Prostate gland (tissue), 2 donors: ENCODE measurements at regions not wholly inside any gene's neighbourhood (a gene's known extent, or its start where the extent isn't known, plus 50 kb on each side); places are given as distances from the start of the nearest gene placed in this dataset.

Source experiments
- POLR2A ChIP-seq: fragments of 450-650 bp; IDR thresholded peaks from one replicate; pipeline ENCODE4 v1.6.1; 2016; ENCODE audit warnings: antibody characterized with exemption, mild to moderate bottlenecking
- TF ChIP-seq, protein P1 (sequence below), 4 experiments: fragments of 200-600 bp in 2 of 4; fragments of 450-650 bp in 2 of 4; sonication (generic) in 2 of 4; IDR thresholded peaks; 1 replicate in 3 of 4; 2 replicates in 1 of 4; pipeline ENCODE4 v1.5.1; 2016 to 2019; ENCODE audit warnings: antibody characterized with exemption in 4 of 4, mild to moderate bottlenecking in 2 of 4, moderate library complexity in 2 of 4

DNA sequence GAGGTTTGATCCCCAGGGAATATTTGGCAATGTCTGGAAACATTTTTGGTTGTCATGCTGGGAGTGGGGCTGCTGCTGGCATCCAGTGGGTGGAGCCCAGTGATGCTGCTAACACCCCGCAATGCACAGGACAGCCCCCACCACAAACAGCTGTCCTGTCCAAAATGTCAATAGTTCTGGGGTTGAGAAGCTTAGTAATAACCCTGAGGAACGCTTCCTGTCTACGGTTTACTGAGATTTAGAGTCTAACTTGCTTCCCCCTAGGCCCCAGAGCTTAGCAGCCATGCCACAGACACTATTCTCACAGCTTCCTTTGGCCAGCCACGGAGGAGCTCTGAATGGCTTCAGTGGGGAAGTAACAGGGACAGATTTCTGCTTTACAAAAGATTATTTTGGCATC, 66.5 kb downstream of the MSX2 start:
- TF ChIP-seq, protein P1, sequence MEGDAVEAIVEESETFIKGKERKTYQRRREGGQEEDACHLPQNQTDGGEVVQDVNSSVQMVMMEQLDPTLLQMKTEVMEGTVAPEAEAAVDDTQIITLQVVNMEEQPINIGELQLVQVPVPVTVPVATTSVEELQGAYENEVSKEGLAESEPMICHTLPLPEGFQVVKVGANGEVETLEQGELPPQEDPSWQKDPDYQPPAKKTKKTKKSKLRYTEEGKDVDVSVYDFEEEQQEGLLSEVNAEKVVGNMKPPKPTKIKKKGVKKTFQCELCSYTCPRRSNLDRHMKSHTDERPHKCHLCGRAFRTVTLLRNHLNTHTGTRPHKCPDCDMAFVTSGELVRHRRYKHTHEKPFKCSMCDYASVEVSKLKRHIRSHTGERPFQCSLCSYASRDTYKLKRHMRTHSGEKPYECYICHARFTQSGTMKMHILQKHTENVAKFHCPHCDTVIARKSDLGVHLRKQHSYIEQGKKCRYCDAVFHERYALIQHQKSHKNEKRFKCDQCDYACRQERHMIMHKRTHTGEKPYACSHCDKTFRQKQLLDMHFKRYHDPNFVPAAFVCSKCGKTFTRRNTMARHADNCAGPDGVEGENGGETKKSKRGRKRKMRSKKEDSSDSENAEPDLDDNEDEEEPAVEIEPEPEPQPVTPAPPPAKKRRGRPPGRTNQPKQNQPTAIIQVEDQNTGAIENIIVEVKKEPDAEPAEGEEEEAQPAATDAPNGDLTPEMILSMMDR (IDR thresholded peaks at IDR 0.05), result no peak
- no peak for TF ChIP-seq POLR2A
